GM21619 (cell line): ENCODE measurements at regions not wholly inside any gene's neighbourhood (a gene's known extent, or its start where the extent isn't known, plus 50 kb on each side); places are given as distances from the start of the nearest gene placed in this dataset.

ENCODE experiments used
- ATAC-seq: cut with Tn5 transposase; IDR thresholded peaks from one replicate; pipeline ENCODE4 v1.9.1; 2021; ENCODE audit not compliant: unreplicated experiment

DNA sequence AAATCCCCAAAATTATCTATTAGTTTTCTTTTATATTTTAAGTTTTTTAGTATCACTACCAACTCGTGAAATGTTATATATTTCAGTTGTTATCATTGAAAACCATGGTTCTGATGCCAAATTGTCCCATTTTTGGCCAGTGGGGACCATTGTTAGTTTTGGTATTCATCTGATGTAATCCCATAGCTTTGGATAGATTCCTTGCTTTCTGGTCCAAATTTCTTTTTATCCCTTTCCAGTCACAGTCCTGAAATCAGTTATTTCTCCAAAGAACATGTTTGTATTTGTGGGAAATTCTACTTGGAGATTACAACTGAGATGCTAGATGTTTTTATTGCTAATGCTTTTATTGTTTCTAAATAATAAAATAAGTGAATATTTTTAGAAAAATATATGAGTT is 976.8 kb upstream of the CRIM1 start:
- no peak for ATAC-seq

- no peak for ATAC-seq
Observed at GRCh38 chr2:35374845-35375244, 980.7 kb upstream of the CRIM1 start.

- no peak for ATAC-seq
Observed at GRCh38 chr2:35365859-35366258, 989.7 kb upstream of the CRIM1 start.

GRCh38 chr2:35356332-35356731 is 999.2 kb upstream of the CRIM1 start:
- no peak for ATAC-seq

GRCh38 chr2:35355056-35355455 is 1000.5 kb upstream of the CRIM1 start:
- no peak for ATAC-seq

- no peak for ATAC-seq
Observed at GRCh38 chr2:35347561-35347960, 1008.0 kb upstream of the CRIM1 start.

GRCh38 chr2:35343135-35343534 is 1012.4 kb upstream of the CRIM1 start:
- no peak for ATAC-seq

GRCh38 chr2:35339211-35339610 is 1016.4 kb upstream of the CRIM1 start:
- no peak for ATAC-seq

- no peak for ATAC-seq
Observed at GRCh38 chr2:35337922-35338321, 1017.7 kb upstream of the CRIM1 start.

- no peak for ATAC-seq
Observed at GRCh38 chr2:35314049-35314448, 1041.5 kb upstream of the CRIM1 start.

- ATAC-seq = no peak
Observed at GRCh38 chr2:35301369-35301768, 1054.2 kb upstream of the CRIM1 start.

- no peak for ATAC-seq
Observed at GRCh38 chr2:35298493-35298892, 1057.1 kb upstream of the CRIM1 start.

DNA sequence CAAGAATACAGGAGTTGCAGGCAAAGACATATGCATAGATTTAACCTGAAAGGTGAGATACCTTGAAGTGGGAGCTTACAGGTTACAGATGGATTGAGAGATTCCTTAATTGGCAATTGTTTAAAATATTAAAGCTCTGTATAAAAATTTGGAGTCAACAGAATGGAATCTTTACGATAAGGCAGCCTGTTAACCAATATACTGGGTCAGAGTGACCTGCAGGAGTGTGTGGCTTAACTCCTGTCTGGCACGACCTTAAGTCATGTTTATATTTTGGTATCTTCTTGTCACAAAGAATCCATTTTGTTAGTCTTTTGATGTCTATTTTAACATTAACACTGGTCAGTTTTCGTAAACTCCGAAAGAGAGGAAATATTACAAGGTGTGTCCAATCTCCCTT is 1058.2 kb upstream of the CRIM1 start:
- ATAC-seq = no peak

DNA sequence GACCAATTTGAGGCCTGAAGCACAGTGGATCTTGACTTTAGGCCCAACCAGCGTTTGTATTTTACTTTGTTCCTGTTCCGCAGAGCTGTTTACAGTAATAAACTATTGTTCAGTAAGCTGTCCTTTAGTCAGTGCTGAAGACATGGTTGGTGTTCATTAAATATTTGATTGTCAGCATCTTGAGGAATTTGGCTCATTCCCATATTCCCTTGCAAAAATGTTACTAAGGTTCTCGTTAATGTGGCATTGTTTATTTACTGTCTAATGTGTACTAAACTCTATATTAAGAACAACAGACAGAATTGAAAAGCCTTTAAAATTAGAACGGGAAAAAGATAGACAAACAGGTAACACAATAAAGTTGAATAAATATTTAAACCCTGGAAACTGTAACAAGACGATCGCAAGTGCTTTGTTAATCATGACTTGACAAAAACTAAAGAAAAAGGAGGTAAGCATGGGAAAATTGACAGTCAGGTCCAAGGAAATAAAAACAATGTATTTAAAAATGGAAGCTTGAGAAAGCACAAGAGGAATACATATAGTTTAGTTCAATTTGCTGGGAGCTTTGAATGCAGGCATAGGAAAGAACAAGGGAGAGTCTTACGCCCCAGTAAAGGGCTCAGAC is 1060.8 kb upstream of the CRIM1 start:
- no peak for ATAC-seq

- no peak for ATAC-seq
Observed at GRCh38 chr2:35293261-35293660, 1062.3 kb upstream of the CRIM1 start.

DNA sequence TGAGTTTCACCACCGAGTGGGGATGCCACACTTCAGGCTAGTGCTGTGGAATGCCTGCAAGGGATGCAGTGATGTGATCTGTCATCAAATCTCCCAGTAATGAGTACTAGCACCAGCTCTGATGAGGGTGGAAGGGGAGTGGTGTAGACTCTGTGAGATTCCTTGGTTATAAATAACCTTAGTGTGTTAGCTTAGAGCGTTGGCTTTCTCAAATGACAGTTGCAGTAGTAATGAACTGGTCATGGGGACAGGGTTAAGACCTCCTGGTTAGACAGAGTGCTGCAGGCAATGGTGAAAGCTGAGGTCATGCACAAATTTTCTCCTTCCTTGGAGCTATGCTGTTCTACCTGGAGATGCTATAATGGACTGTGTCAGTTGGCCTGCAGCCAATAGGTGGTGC is 1063.4 kb upstream of the CRIM1 start:
- ATAC-seq = no peak

DNA sequence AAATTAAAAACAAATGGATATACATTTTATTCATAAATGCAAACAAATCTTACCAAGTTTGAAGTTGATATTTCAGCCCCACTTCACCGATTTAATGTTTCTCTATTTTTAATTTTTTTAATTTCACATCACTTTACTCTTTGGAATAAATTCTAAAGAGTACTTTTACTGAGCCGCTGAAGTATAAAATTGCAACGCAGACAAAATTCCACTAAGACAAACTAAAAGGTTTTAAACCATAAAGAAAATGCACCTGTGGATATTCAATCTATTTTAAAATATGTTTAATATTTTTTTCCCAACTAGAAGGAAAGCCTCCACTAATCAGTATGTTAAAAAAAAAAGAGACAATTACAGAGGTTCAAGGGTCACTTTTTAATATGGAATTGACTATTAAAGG is 1073.9 kb upstream of the CRIM1 start:
- no peak for ATAC-seq

GRCh38 chr2:35255826-35256225 is 1099.8 kb upstream of the CRIM1 start:
- ATAC-seq = no peak

- no peak for ATAC-seq
Observed at GRCh38 chr2:35251156-35251555, 1104.4 kb upstream of the CRIM1 start.

DNA sequence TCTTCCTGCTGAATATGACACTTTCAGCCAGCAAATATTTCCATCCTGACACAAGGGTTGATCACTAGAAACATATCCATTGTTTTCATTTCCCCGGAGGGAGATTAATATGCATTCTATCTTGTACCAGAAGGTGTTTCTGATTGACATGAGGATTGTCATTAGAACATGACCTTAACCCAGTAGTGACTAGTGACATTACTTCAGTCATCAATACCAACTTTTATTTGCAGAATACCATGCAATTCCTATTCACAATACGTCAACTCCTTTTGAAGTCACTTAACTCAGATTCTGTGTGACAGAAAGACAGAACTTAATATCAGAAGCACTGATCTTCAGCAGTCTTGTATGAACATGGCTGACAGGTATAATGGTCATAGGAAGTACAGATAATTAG is 1108.9 kb upstream of the CRIM1 start:
- ATAC-seq = no peak

DNA sequence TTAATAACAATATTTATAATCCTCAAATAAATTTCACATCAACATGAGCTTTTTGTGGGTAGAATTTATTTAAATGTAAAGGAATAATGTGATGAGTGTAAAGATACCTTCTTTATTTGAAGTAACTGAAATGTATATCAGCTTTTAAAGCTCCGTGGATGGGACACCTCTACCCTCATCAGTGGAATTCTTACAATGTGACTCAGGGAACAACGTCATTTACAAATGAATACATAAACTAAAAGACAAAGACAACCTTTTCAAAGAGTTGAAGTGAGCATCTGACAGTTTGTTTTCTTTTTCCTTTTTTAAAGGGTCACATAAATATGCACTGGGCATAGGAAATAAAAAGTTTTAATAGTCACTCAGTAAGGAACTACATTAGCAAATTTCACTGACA is 1127.0 kb upstream of the CRIM1 start:
- ATAC-seq = no peak

GRCh38 chr2:35220461-35220860 is 1135.1 kb upstream of the CRIM1 start:
- no peak for ATAC-seq

GRCh38 chr2:35204881-35205280 is 1150.7 kb upstream of the CRIM1 start:
- no peak for ATAC-seq

GRCh38 chr2:35204323-35204722 is 1151.3 kb upstream of the CRIM1 start:
- no peak for ATAC-seq
